ENCODE measurements at regions not wholly inside any gene's neighbourhood (a gene's known extent, or its start where the extent isn't known, plus 50 kb on each side); places are given as distances from the start of the nearest gene placed in this dataset.

DNA sequence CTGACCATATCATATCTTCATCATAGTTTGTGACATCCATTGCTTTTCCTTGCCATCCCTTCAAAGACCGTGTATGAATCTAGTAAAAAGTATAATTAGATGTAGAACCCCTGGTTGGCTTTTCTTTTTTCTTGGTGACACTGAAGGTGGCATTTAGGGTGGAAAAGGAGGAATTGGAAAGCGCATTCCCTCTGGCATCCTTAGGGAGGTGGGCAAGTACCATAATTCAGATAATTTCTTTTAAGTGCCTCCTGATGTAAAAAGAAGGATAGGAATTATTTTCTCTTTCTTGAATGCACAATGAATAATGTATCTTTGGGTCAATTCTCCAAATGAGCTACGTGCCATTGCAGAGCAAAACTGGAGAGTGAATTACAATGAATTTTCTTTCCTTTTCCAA lies 73.2 kb upstream of the SMARCA2 start:
- Histone ChIP-seq H3K4me3 (ENCODE audit: insufficient read depth, low read length, poor library complexity, severe bottlenecking) (no peak overlapping the region), H2AFZ (ENCODE audit: low read depth, low read length, severe bottlenecking) (no peak overlapping the region), H3K27me3 (ENCODE audit: low read length) (no peaks in the 10 kb centered on the region), H3K9me2 (replicated peaks; ENCODE audit: insufficient read depth, low read length) (no peaks in the 10 kb centered on the region), H4K20me1 (ENCODE audit: low read depth, low read length) (no peaks in the 10 kb centered on the region), H3K9me3 (ENCODE audit: insufficient read depth, low read length) (no peaks in the 10 kb centered on the region), H3F3A (ENCODE audit: insufficient read depth) (no peaks in the 10 kb centered on the region), H3K36me3 (ENCODE audit: low read length) (no peaks in the 10 kb centered on the region), H3K9ac (ENCODE audit: low read length) (no peak overlapping the region), H3K27ac (ENCODE audit: low read depth, low read length) (no peak overlapping the region), H3K4me2 (ENCODE audit: low read depth, low read length, poor library complexity, severe bottlenecking) (no peak overlapping the region), H3K79me2 (ENCODE audit: insufficient read depth, low read length) (no peaks in the 10 kb centered on the region)
- TF ChIP-seq, protein P1, sequence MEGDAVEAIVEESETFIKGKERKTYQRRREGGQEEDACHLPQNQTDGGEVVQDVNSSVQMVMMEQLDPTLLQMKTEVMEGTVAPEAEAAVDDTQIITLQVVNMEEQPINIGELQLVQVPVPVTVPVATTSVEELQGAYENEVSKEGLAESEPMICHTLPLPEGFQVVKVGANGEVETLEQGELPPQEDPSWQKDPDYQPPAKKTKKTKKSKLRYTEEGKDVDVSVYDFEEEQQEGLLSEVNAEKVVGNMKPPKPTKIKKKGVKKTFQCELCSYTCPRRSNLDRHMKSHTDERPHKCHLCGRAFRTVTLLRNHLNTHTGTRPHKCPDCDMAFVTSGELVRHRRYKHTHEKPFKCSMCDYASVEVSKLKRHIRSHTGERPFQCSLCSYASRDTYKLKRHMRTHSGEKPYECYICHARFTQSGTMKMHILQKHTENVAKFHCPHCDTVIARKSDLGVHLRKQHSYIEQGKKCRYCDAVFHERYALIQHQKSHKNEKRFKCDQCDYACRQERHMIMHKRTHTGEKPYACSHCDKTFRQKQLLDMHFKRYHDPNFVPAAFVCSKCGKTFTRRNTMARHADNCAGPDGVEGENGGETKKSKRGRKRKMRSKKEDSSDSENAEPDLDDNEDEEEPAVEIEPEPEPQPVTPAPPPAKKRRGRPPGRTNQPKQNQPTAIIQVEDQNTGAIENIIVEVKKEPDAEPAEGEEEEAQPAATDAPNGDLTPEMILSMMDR (IDR thresholded peaks at IDR 0.05; ENCODE audit: insufficient read depth, low read length, poor library complexity, severe bottlenecking): no peak
- no peak for TF ChIP-seq EZH2phosphoT487 (conservative IDR thresholded peaks at IDR 0.05; ENCODE audit: low read length)

DNA sequence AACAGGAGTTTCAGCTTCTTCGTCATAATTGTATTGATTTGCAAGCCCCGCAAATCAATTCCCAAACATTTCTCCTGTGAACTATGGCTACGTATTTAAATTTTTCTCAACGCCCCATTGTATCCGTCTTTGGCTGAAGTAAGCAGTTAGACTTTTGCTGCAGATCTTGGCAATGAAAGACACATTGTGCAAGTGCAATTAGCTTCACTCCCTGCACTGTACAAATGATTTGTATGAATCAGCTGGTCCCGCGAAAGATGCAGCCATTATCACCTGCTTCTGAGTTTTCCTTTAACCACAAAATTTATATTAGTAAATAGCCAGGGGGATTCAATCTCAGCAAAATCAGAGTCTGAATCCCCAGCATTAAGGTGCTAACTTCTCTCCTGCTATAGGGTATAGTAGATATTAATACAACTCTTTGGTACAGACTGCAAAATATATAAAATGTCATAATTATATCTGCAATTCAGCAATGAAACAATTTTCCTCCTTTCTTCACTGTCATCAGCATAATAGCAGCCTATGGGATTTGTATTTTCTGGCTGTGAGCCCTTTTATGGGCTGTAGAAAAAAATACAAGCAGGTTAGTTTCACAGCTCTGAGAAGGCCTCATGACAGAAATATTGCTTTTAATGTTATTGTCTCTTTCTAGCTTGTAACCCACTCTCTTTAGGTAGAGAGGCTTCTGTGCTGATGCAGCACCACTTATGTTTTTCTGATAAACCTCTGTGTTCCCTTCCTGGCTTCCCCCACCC lies 68.4 kb upstream of the SMARCA2 start:
- Histone ChIP-seq H4K20me1 (ENCODE audit: low read depth, low read length) (no peaks in the 10 kb centered on the region), H3K79me2 (ENCODE audit: insufficient read depth, low read length) (no peaks in the 10 kb centered on the region), H3K27ac (ENCODE audit: low read depth, low read length) (no peak overlapping the region), H3K9me2 (replicated peaks; ENCODE audit: insufficient read depth, low read length) (no peaks in the 10 kb centered on the region), H3K9me3 (ENCODE audit: insufficient read depth, low read length) (no peaks in the 10 kb centered on the region), H3K9ac (ENCODE audit: low read length) (no peak overlapping the region), H3K36me3 (ENCODE audit: low read length) (no peaks in the 10 kb centered on the region), H3F3A (ENCODE audit: insufficient read depth) (no peaks in the 10 kb centered on the region), H3K4me2 (ENCODE audit: low read depth, low read length, poor library complexity, severe bottlenecking) (no peak overlapping the region), H2AFZ (ENCODE audit: low read depth, low read length, severe bottlenecking) (no peak overlapping the region), H3K27me3 (ENCODE audit: low read length) (no peaks in the 10 kb centered on the region), H3K4me3 (ENCODE audit: insufficient read depth, low read length, poor library complexity, severe bottlenecking) (no peak overlapping the region)
- TF ChIP-seq, protein P1 (IDR thresholded peaks at IDR 0.05; ENCODE audit: insufficient read depth, low read length, poor library complexity, severe bottlenecking): no peak
- TF ChIP-seq EZH2phosphoT487 (conservative IDR thresholded peaks at IDR 0.05; ENCODE audit: low read length): no peak

GRCh38 chr9:1947438-1947837 lies 67.7 kb upstream of the SMARCA2 start:
- Histone ChIP-seq H3K4me2 (ENCODE audit: low read depth, low read length, poor library complexity, severe bottlenecking) (no peak overlapping the region), H3K9ac (ENCODE audit: low read length) (no peak overlapping the region)

More at GRCh38 chr9:1947438-1947837, 67.7 kb upstream of the SMARCA2 start:
- Histone ChIP-seq H2AFZ (ENCODE audit: low read depth, low read length, severe bottlenecking) (no peak overlapping the region), H3K27ac (ENCODE audit: low read depth, low read length) (no peak overlapping the region), H4K20me1 (ENCODE audit: low read depth, low read length) (no peaks in the 10 kb centered on the region), H3K36me3 (ENCODE audit: low read length) (no peaks in the 10 kb centered on the region), H3K9me3 (ENCODE audit: insufficient read depth, low read length) (no peaks in the 10 kb centered on the region), H3K9me2 (replicated peaks; ENCODE audit: insufficient read depth, low read length) (no peaks in the 10 kb centered on the region), H3K79me2 (ENCODE audit: insufficient read depth, low read length) (no peaks in the 10 kb centered on the region), H3F3A (ENCODE audit: insufficient read depth) (no peaks in the 10 kb centered on the region), H3K4me3 (ENCODE audit: insufficient read depth, low read length, poor library complexity, severe bottlenecking) (no peak overlapping the region), H3K27me3 (ENCODE audit: low read length) (no peaks in the 10 kb centered on the region)
- TF ChIP-seq EZH2phosphoT487 (conservative IDR thresholded peaks at IDR 0.05; ENCODE audit: low read length): no peak
- TF ChIP-seq, protein P1 (IDR thresholded peaks at IDR 0.05; ENCODE audit: insufficient read depth, low read length, poor library complexity, severe bottlenecking): no peak
